Testis (tissue), 2 donors: ENCODE measurements at regions not wholly inside any gene's neighbourhood (a gene's known extent, or its start where the extent isn't known, plus 50 kb on each side); places are given as distances from the start of the nearest gene placed in this dataset.

Source experiments
- CTCF ChIP-seq, 3 experiments: fragments of 450-650 bp in 2 of 3; fragments of 200-600 bp in 1 of 3; sonication (generic) in 1 of 3; IDR thresholded peaks; one replicate each; pipeline ENCODE4 v1.5.1; 2016 to 2019; ENCODE audit warnings: antibody characterized with exemption in 3 of 3, mild to moderate bottlenecking in 2 of 3, moderate library complexity in 1 of 3
- POLR2A ChIP-seq: fragments of 450-650 bp; IDR thresholded peaks from one replicate; pipeline ENCODE4 v1.6.1; 2017; ENCODE audit warnings: antibody characterized with exemption, mild to moderate bottlenecking, moderate library complexity

DNA sequence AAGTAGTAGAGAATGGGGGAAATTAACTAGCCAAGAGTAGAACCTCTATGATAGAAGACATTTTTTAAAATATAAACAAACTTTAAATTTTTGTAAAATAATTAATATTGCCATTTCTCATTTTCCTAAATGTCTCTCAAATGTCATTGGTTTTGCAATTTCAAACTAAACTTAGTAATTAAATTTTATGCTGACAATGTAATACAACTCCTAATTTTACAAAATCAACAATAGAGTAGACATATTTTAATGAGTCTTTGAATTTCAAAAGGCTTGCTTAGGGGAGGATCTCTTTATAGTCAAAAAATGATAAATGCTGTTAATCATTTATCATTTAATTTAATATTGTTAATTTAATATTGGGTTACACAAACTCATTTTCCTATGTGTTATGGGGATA lies 81.8 kb downstream of the ZWINT start:
- no peak for TF ChIP-seq CTCF (IDR thresholded peaks at IDR 0.05)
- TF ChIP-seq POLR2A: no peak
